Activated CD4-positive, alpha-beta T cell treated with anti-CD3 and anti-CD28 coated beads for 24 hours (primary cell): ENCODE measurements at regions not wholly inside any gene's neighbourhood (a gene's known extent, or its start where the extent isn't known, plus 50 kb on each side); places are given as distances from the start of the nearest gene placed in this dataset.
A peak's percentile ranks its signal among the peaks of the same experiment; 100 is the strongest.

Source experiments
- DNase-seq, 2 donors: peaks; one replicate each; pipeline ENCODE4 v3.0.0-alpha.2; 2020; ENCODE audit warnings: low read depth in 2 of 2

GRCh38 chr13:48761256-48761655, 107.5 kb downstream of the CYSLTR2 start:
- DNase-seq, result no peak

- peak; percentile 71 to 86 for DNase-seq
These were observed 115.5 kb downstream of the CYSLTR2 start for GRCh38 chr13:48769107-48769704.

GRCh38 chr13:48770372-48770771, 116.6 kb downstream of the CYSLTR2 start:
- no peak for DNase-seq

- DNase-seq, result no peak
These were observed 119.2 kb downstream of the CYSLTR2 start for GRCh38 chr13:48772908-48773307.

- DNase-seq, result no peak
These were observed 120.0 kb downstream of the CYSLTR2 start for GRCh38 chr13:48773531-48774275.

GRCh38 chr13:48775285-48775684, 121.6 kb downstream of the CYSLTR2 start:
- DNase-seq, result no peak

GRCh38 chr13:48775804-48776203, 122.1 kb downstream of the CYSLTR2 start:
- no peak for DNase-seq

GRCh38 chr13:48776401-48776800, 122.7 kb downstream of the CYSLTR2 start:
- no peak for DNase-seq

GRCh38 chr13:48778610-48779009, 124.9 kb downstream of the CYSLTR2 start:
- no peak for DNase-seq

- DNase-seq, result no peak
These were observed 127.1 kb downstream of the CYSLTR2 start for GRCh38 chr13:48780713-48781341.

GRCh38 chr13:48782429-48782840, 128.7 kb downstream of the CYSLTR2 start:
- no peak for DNase-seq

GRCh38 chr13:48783181-48783630, 129.5 kb downstream of the CYSLTR2 start:
- no peak for DNase-seq

GRCh38 chr13:48783695-48784230, 130.0 kb downstream of the CYSLTR2 start:
- no peak for DNase-seq

GRCh38 chr13:48784916-48785548, 131.3 kb downstream of the CYSLTR2 start:
- DNase-seq, result no peak

- no peak for DNase-seq
These were observed 136.5 kb downstream of the CYSLTR2 start for GRCh38 chr13:48790199-48790598.

GRCh38 chr13:48790966-48791365, 137.2 kb downstream of the CYSLTR2 start:
- no peak for DNase-seq

- DNase-seq, result no peak
These were observed 143.4 kb downstream of the CYSLTR2 start for GRCh38 chr13:48797127-48797526.

GRCh38 chr13:48797761-48798160, 144.0 kb downstream of the CYSLTR2 start:
- no peak for DNase-seq

GRCh38 chr13:48798180-48798579, 144.5 kb downstream of the CYSLTR2 start:
- no peak for DNase-seq

GRCh38 chr13:48801255-48801654, 147.5 kb downstream of the CYSLTR2 start:
- DNase-seq, result no peak

- peak in 1 of 2 donors; percentile 6 for DNase-seq
These were observed 151.3 kb downstream of the CYSLTR2 start for GRCh38 chr13:48804821-48805601.
